ENCODE measurements at regions not wholly inside any gene's neighbourhood (a gene's known extent, or its start where the extent isn't known, plus 50 kb on each side); places are given as distances from the start of the nearest gene placed in this dataset.

DNA sequence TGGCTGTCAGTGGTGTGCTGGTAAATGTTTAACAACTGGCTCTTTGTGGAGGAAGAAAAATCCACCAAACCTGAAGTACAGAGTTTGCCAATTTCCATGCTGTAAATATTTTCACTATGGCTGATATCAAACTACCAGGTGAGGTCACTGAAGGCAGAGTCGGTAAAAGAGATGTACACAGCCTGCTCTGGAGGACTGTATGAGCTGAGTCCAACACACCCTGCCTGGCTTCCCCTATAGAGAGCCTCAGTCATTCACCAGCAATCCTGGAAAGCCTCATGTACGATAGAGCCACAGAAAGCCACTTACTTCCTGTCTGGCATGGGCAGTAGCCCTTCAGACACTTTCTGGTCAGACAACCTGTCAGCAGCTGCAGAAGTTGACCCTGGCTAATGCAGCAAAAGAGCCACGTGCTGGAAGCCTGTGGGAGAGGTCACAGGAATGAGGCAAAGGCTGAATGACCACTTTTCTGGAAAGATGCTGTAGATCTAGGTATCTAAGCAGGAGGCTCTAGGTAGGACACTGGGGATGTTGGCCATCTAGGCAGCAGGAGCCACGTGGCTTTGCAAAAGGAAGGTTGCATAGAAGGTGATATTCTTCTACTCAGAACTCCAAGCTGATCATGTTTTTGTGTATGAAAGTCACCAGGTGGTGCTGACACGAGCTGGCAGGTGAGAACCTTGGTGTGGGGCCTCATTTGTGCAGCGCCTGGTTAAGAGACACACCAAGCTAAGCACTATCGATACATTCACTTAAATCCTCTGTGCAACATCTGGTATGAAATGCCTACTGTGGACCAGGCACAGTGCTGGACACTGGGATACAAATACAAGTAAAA, 553.9 kb downstream of the VRK1 start:
- TF ChIP-seq POLR2A (IDR thresholded peaks at IDR 0.05) (no peak), CTCF (IDR thresholded peaks at IDR 0.05) (no peak), POLR2AphosphoS5 (IDR thresholded peaks at IDR 0.05) (no peak)

DNA sequence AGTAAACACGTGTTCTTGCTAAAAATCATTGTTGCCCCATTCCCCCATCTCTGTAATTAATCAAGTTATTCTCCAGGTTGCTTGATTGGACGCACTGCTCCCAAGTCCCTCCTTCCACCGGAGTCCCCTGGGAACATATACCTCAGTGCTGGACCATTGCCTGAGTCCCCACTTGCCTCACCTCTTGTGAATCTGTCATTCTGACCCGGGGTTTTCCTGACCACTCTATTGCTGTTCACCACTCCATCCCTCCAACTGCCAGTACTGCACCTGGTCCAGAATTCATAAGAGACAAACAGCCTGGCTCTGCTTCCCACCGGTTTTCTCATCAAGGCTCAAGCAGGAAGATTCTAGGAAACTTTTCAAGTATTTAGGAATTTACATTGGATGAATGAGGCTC, 555.9 kb downstream of the VRK1 start:
- DNase-seq (ENCODE audit: low spot score), result no peak
- Histone ChIP-seq H3K27ac (no peak overlapping the region), H3K9me3 (no peaks in the 10 kb centered on the region), H3K4me1 (replicated peaks) (no peaks in the 10 kb centered on the region), H3K4me3 (no peak overlapping the region), H3K27me3 (replicated peaks; ENCODE audit: insufficient read depth) (no peaks in the 10 kb centered on the region), H3K36me3 (no peaks in the 10 kb centered on the region)
- TF ChIP-seq CTCF (IDR thresholded peaks at IDR 0.05) (no peak), POLR2AphosphoS5 (IDR thresholded peaks at IDR 0.05) (no peak), POLR2A (IDR thresholded peaks at IDR 0.05) (no peak)
- intact Hi-C loops (cut with DNase I), result no loop called here
- 76% methylated on average over 5 of the region's 5 CpGs for WGBS

More for the DNA sequence above, 553.9 kb downstream of the VRK1 start:
- intact Hi-C loops (cut with DNase I), result no loop called here
- no peak overlapping the region for H3K4me3 ChIP-seq
- no peaks in the 10 kb centered on the region for H3K36me3 ChIP-seq
- no peaks in the 10 kb centered on the region for H3K27me3 ChIP-seq (replicated peaks; ENCODE audit: insufficient read depth)
- no peaks in the 10 kb centered on the region for H3K9me3 ChIP-seq
- H3K27ac ChIP-seq, result no peak overlapping the region
- H3K4me1 ChIP-seq (replicated peaks), result no peaks in the 10 kb centered on the region
- no peak for DNase-seq (ENCODE audit: low spot score)
- WGBS, result 48% methylated on average over 7 of the region's 7 CpGs

DNA sequence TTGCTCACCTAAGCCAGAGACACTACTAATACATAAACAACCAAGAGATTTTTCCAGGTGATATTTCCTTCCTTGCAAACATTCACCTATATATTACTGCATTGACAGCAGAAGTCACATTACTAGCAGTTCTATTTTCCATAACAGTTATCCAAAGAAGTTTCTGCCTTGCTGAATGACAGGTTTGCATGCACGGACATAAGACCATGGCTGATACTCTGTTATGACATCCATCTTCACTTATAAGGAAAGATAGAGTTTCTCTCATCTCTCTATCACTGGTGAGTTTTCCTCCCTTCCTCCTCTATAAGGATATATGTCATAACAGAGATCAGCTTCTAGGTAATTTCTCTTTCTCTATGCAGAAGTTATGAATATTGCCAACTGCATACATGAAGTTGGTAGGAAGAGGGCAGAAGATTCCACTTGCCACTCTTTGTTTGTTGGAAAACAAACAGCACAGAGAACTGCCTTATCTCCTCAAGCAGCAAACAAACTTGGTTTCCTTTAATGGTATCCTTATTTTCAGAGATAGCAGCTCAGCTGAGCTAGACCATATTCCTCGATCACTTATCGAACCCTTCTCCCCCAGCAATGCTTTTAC, 557.0 kb downstream of the VRK1 start:
- WGBS, result 60% methylated on average over 3 of the region's 3 CpGs
- Histone ChIP-seq H3K27me3 (replicated peaks; ENCODE audit: insufficient read depth) (no peaks in the 10 kb centered on the region), H3K27ac (no peak overlapping the region), H3K4me1 (replicated peaks) (no peaks in the 10 kb centered on the region), H3K4me3 (no peak overlapping the region), H3K9me3 (no peaks in the 10 kb centered on the region), H3K36me3 (no peaks in the 10 kb centered on the region)
- TF ChIP-seq CTCF (IDR thresholded peaks at IDR 0.05) (no peak), POLR2A (IDR thresholded peaks at IDR 0.05) (no peak)
- no peak for DNase-seq (ENCODE audit: low spot score)
- intact Hi-C loops (cut with DNase I), result no loop called here

DNA sequence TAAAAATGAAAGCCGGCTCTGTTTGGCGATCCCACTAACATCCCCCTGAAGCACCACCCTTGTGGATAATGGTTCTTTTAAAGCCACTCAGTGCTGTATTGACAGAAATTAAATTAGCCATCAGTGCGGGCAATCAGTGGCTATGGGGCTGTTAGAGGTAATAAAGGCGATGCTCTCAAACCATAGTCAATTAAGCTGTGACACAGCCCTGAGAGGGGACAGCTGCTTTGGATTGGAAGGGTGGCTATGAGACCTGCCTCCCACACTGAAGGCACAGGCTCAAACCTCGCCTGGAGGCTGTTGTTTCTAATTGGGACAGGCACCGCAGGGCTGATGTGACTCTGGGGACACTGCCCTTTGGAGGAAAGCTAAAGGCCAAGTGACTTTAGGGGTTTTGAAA, 562.2 kb downstream of the VRK1 start:
- no peaks in the 10 kb centered on the region for H3K4me1 ChIP-seq (replicated peaks)
- H3K36me3 ChIP-seq, result no peaks in the 10 kb centered on the region
- DNase-seq (ENCODE audit: low spot score), result no peak
- H3K27ac ChIP-seq, result no peak overlapping the region
- 27% methylated on average over 6 of the region's 6 CpGs for WGBS
- intact Hi-C loops (cut with DNase I), result no loop called here
- H3K9me3 ChIP-seq, result no peaks in the 10 kb centered on the region
- H3K27me3 ChIP-seq (replicated peaks; ENCODE audit: insufficient read depth), result no peaks in the 10 kb centered on the region
- TF ChIP-seq POLR2A (IDR thresholded peaks at IDR 0.05), result no peak
- TF ChIP-seq CTCF (IDR thresholded peaks at IDR 0.05), result no peak
- TF ChIP-seq POLR2AphosphoS5 (IDR thresholded peaks at IDR 0.05), result no peak
- no peak overlapping the region for H3K4me3 ChIP-seq

DNA sequence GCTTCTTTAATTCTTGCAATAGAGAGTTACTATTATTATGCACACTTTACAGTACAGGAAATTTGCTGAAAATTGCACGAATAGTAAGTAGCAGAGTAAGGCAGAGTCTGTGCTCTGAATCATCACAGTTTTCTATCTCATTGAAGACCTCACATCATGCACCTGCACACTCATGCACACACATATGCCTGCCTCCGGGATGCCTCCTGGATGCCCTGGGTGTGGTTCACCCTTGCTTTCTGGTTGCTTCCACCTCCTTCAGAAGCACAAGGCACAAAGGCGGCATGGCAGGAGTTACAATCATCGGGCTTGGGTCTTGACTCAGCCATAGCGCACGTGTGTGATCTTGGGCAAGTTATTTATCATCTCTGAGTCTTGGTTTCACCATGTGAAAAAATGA, 564.0 kb downstream of the VRK1 start:
- TF ChIP-seq POLR2A (IDR thresholded peaks at IDR 0.05), result no peak
- TF ChIP-seq POLR2AphosphoS5 (IDR thresholded peaks at IDR 0.05), result no peak
- TF ChIP-seq CTCF (IDR thresholded peaks at IDR 0.05), result no peak
- no peaks in the 10 kb centered on the region for H3K36me3 ChIP-seq
- no peaks in the 10 kb centered on the region for H3K27me3 ChIP-seq (replicated peaks; ENCODE audit: insufficient read depth)
- DNase-seq (ENCODE audit: low spot score), result no peak
- intact Hi-C loops (cut with DNase I), result no loop called here
- 93% methylated on average over 6 of the region's 6 CpGs for WGBS
- no peak overlapping the region for H3K27ac ChIP-seq
- H3K9me3 ChIP-seq, result no peaks in the 10 kb centered on the region
- no peaks in the 10 kb centered on the region for H3K4me1 ChIP-seq (replicated peaks)
- no peak overlapping the region for H3K4me3 ChIP-seq

All from prostate gland (tissue), 2 donors.